NCI-H146 treated with DMSO at 0.1 percent for 48 hours (cell line): ENCODE measurements at regions not wholly inside any gene's neighbourhood (a gene's known extent, or its start where the extent isn't known, plus 50 kb on each side); places are given as distances from the start of the nearest gene placed in this dataset.
"Not testable (repeated sequence)": the region's sequence is repeated elsewhere in the genome, so short reads cannot be mapped to it uniquely, and the experiment has no call there.

ENCODE experiments used
- DNase-seq: peaks from one replicate; lab custom pipeline; 2025; ENCODE audit not compliant: unreplicated experiment; lab: John Stamatoyannopoulos, UW

- DNase-seq = no peak
Measured at GRCh38 chr10:91080776-91081175, 139.7 kb upstream of the PCGF5 start.

GRCh38 chr10:91082447-91082846 lies 138.0 kb upstream of the PCGF5 start:
- no peak for DNase-seq

- peak; percentile 31 for DNase-seq
Measured at GRCh38 chr10:91088300-91089140, 131.9 kb upstream of the PCGF5 start.

- DNase-seq = no peak
Measured at GRCh38 chr10:91090761-91091529, 129.5 kb upstream of the PCGF5 start.

- no peak for DNase-seq
Measured at GRCh38 chr10:91091780-91092179, 128.7 kb upstream of the PCGF5 start.

- DNase-seq = no peak
Measured at GRCh38 chr10:91096274-91096673, 124.2 kb upstream of the PCGF5 start.

GRCh38 chr10:91097313-91097712 lies 123.2 kb upstream of the PCGF5 start:
- no peak for DNase-seq

GRCh38 chr10:91098021-91098420 lies 122.4 kb upstream of the PCGF5 start:
- DNase-seq = not testable (repeated sequence)

- DNase-seq = peak; percentile 4
Measured at GRCh38 chr10:91103384-91104192, 116.9 kb upstream of the PCGF5 start.

GRCh38 chr10:91104193-91105041 lies 116.0 kb upstream of the PCGF5 start:
- DNase-seq = no peak

- no peak for DNase-seq
Measured at GRCh38 chr10:91105269-91105668, 115.2 kb upstream of the PCGF5 start.

- DNase-seq = no peak
Measured at GRCh38 chr10:91108820-91109219, 111.6 kb upstream of the PCGF5 start.

- DNase-seq = no peak
Measured at GRCh38 chr10:91111060-91111459, 109.4 kb upstream of the PCGF5 start.

GRCh38 chr10:91115618-91116390 lies 104.7 kb upstream of the PCGF5 start:
- DNase-seq = no peak

GRCh38 chr10:91117505-91117904 lies 103.0 kb upstream of the PCGF5 start:
- peak; percentile 16 for DNase-seq

- no peak for DNase-seq
Measured at GRCh38 chr10:91120348-91120747, 100.1 kb upstream of the PCGF5 start.

GRCh38 chr10:91123261-91123660 lies 97.2 kb upstream of the PCGF5 start:
- DNase-seq = no peak

- no peak for DNase-seq
Measured at GRCh38 chr10:91124016-91124415, 96.4 kb upstream of the PCGF5 start.

GRCh38 chr10:91126471-91126870 lies 94.0 kb upstream of the PCGF5 start:
- DNase-seq = no peak
